ENCODE measurements at regions not wholly inside any gene's neighbourhood (a gene's known extent, or its start where the extent isn't known, plus 50 kb on each side); places are given as distances from the start of the nearest gene placed in this dataset.
"Not testable (repeated sequence)": the region's sequence is repeated elsewhere in the genome, so short reads cannot be mapped to it uniquely, and the experiment has no call there.

DNA sequence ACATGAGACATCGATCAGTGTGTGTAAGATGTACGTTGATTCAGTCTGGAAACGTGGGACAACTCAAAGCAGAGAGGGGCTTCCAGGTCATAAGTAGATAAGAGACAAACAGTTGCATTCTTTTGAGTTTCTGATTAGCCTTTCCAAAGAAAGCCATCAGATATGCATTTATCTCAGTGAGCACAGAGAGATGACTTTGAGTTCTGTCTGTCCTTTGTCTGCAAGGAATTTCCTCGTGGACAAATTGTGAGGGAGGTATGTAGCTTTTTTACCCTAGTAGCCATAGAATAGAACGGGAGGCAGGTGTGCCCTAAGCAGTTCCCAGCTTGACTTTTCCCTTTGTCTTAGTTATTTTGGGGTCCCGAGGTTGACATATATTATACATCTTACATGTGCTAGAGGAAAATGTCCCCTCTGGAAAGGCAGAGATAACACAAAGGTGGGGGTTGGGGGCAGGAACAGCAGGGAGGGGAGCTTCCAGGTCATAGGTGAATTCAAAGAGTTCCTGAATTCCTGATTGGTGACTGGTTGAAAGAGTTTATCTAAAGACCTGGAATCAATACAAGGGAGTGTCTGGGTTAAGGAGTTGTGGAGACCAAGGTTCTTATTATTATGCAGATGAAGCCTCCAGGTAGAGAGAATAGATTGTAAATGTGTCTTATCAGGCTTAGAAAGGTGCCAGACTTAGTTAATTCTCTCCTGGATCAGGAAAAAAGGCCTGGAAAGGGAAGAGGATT is 237.0 kb downstream of the NFATC2 start:
- no peak for DNase-seq

DNA sequence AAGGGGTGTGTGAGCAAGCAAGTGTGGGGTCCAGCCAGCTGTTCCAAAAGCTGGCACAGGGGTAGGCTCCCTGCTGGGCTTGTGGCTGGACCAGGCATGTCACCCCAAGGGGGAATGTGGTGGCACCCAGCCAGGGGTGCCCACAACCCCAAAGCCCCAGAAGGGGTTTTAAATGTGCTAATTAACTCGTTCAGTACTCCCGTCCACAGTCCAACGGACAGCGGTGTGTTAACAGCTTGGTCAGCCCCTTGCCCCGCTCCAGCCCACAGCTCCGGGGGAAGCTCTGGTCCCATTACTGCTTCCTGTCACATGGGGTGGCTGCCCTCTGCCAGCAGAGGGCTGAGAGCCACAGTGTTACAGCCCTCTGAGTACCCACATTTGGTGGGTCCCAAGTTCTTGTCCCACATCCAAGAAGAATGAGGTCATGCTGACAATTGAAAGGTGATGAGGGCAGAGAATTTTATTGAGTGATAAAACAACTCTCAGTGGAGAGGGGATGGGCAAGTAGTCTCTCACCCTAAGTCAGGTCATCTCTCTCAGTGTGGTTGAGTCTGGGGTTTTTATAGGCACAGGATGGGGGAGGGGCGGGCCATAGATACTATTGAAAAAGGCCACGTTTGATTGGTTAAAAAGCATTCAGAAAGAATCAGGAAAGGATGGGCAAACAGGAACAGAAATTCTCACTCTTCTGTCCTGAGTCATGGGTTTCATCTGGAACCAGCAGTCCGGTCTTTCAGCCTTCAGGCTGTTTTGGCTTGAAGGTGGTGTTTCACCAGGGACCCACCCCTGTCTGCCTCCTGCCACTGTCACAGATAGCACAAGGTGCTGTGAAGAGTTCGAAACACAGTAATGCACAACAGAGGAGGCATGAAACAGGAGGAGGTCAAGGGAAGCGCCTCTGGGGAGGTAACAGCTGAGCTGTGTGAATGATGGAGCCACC is 238.5 kb downstream of the NFATC2 start:
- no peak for DNase-seq

DNA sequence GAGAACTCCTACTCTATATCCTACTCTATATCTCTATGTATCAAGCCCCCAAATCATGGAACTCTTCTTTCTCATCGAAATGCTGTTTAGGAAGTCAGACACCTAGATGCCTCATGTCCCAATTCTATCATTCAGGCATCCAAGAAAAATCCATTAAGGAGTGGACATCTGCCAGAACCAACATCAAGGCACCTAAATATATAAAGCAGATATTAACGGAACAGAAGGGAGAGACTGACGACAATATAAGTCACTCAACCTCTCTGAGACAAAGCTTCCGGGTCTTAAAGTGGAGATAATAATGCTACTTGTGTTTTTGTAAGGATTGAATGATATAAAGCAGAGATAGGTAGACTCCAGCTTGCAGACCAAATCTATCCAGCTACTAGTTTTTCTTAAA is 241.5 kb downstream of the NFATC2 start:
- DNase-seq = no peak

DNA sequence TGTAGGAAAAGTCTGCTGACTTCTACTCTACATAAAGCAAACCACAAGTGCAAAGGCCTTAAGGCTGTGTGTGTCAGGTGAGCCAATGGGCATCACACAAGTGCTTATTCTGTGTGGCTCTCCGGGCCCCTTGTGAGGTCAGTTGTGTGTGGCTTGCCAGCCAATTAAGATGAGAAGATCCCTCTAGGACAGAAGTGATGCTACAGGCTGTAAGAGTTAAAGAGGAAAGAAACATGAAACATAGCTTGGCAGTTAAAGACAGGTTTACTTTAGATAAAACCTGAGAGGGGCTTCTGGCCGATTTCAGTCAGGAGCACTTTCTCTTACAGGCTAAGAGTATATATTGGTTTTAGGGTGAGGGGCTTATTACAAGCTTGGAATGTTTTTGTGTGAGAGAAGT is 242.4 kb downstream of the NFATC2 start:
- DNase-seq = no peak

DNA sequence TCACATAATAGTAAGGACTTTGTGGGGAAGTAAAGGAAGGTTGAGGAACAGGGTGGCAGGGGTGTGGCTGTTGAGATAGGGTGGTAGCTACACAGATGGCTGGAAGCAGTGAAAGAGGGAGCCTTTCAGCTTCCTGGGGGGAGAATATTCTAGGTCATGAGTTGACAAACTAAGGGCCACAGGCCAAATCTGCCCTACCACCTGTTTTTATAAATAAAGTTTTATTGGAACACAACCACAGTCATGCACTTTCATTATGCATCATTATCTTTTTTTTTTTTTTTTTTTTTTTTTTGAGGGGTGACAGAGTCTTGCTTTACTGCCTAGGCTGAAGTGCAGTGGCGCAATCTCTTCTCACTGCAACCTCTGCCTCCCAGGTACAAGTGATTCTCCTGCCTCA is 243.1 kb downstream of the NFATC2 start:
- DNase-seq = no peak

DNA sequence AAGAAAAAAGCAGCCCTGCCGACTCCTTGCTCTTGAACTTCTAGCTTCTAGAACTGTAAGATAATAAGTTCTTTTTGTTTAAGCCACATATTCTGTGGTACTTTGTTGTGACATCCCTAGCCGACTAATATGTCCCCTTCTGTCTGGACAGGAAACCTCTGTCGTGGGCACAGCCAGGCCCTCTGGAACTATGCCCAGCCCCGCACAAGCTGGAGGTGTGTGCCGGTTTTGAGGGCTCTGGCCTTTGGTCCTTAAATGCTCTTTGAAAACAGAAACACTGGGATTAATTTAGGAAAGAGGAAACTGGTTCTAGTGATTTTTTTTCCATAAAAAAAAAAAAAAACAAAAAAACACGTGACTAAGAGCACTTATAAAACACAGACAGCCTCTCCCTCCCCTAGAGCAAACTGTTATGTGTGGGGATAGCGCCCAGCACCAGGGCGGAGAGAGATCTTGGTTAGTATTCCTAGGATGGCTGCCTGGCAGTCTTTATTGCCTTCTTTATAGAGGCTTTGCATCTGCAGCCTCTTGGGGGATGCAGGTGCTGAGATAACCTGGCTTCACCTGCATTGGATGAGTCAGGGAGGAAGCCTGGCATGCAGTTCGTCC is 244.3 kb downstream of the NFATC2 start:
- no peak for DNase-seq

DNA sequence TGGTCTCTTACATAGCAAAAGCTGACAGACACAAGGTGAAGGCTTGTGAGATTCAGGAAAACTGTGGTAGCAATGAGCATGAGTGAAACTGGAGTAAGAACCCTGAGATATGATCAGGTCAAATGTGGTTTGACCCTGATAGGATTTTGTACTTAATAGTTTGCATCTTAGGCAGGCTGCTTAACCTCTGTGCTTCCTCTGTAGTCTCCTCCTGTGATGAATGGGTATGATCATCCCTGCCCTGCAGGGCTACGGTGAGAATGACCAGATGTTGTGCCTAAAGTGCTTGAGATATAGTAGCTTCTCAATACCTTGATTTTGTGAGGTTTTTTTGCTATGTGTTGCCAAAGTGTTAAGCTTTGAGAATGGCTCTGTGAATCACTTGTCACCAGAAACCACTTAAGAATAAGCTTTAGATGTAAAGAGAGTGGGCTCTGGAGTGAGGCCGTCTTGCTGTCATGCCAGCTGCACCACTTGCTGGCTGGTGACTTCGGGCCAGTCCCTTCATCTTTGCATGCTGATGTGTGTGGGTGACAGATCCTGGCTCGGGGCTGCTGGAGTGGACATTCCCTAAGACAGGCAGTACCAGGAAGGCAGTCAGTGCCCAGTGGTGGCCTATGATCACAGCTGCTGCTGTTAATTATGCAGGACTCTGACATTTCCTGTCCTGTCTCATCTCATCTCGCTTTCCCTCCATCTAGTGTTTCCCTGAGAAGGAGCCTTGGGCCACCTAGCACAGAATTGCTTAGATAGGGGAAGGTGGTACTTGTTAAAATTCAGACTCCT is 254.7 kb downstream of the NFATC2 start:
- no peak for DNase-seq

DNA sequence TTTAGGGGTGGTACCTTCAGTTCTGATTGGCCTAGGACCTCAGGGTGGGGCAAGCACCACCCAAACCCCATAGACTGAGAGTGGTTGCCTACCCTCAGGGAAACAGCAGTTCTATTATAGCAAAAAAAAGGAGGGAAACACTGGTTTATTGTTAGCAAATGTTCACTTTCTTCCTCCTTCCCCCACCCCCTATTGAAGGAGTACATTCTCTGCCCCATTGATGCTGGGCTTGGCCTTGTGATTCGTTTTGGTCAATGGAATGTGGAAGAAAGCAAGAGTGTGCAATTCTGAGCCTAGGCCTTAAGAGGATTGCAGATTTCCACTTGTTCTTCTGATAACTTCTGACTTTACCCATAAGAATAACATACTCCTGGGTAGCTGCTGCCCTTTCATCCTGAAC is 255.8 kb downstream of the NFATC2 start:
- DNase-seq = no peak

DNA sequence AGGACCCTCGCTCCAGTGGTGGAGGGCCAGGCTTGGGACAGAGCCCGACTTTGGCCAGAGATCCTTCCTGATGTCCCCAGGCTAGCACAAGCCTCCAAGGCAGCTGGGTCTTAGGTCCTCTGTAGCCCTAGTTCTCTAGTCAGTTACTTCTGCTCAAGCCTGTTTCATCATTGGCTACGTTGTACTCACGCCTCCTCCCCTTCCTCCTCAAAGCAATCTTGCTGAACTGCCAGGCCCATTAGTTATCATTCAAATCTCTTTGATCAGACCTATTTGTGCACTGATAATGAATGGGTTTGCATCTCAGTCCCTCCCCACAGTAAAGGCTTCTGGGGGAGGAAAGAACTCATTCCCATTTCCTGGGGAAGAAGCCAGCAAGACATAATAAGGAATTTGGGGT is 256.8 kb downstream of the NFATC2 start:
- no peak for DNase-seq

DNA sequence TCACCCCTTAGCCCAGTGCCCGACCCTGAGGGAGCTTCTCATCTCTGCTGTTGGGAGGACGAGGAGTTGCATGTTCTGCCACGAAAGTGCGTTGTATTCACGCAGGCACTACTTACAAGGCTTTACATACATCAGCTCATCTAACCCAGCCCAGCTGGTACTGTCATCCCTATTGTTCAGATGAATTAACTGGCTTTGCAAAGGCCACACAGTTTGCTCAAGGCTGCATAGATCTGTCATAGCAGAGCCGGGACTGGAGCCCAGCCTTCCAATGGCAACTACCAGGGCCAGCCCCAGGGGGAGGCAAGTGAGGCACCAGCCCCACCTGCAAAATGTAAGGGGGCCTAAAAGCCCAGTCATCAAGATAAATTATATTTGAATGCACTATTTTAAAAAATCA is 257.6 kb downstream of the NFATC2 start:
- no peak for DNase-seq

DNA sequence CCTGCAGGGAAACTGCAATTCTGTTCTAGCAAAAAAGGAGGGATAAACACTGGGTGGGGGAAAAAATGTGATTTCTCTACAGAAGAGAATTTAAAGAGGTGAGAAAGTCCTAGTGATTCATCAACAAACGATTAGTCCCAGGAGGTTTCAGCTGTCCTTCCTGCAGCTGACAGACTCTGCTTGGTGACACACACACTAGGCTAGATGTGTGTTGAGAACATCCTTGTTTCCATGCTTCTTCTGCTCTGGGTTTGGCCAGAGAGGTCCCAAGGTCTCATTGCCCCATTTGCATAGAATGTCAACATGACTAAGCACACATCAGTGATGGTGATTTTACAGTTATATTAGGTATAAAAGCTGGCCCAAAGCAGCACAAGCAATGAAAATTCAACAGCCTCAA is 258.3 kb downstream of the NFATC2 start:
- DNase-seq = no peak

DNA sequence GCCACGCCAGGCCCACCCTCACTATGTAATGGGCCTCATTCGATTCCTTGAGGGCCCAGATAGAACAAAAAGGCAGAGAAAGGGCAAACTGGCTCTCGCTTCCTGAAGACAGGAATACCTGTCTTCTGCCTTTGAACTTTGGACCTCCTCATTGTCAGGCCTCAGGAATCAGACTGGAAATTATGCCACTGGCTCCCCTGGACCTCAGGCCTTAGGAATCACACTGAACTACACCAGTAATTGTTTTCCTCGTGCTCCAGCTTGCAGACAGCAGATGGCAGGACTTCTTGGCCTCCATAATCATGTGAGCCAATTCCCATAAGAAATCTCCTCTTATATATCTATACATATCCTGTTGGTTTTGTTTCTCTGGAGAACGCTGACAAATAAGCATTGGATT is 258.6 kb upstream of the KCNG1 start:
- no peak for DNase-seq

DNA sequence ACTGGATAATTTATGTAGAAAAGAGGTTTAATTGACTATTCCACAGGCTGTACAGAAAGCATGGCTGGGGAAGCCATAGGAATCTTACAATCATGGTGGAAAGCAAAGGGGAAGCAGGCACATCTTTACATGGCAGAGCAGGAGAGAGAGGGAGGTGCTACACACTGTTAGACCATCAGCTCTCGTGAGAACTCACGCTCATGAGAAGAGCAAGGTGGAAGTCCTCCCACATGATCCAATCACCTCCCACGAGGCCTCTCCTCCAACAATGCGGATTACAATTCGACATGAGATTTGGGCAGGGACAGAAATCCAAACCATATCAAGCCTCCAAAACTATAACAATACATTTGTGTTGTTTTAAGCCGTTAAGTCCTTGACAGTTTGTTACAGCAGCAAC is 257.1 kb upstream of the KCNG1 start:
- DNase-seq = no peak

DNA sequence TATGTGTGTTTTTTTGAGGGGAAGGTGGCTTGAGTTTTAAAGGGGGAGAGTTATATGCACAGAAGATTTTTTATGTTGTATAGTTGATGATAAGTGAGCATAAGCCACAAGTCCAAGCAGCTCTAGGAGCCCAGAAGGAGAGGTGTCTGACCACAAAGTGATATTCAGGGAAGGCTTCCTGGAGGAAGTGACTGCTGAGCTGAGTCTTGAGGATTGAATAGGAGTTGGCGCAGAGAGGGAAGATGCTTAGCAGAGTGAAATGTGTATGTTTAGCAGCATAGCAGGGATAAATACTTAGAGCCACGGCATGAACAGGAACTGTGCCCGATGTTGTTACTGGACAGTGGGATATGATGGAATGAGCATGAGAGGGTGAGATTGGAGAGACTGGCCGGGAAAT is 255.1 kb upstream of the KCNG1 start:
- DNase-seq = no peak

DNA sequence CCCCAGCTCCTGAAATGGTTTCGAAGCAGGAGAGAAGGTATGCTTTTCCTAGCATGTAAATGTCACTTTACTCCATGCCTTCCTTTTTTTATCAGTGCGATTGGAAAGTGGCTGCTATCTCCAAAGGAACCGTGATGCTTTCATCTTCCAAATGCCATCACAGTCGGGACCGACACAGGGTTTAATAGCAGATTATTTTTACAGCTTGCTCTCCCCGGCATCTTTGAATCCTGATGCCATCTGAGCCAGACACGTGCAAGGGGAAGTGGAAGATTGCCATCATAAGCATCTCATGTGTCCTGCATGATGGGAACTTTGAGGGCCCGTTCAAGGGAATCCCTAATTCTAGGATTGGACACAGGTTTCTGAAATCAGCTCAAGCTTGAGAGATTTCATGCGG is 253.4 kb upstream of the KCNG1 start:
- no peak for DNase-seq

DNA sequence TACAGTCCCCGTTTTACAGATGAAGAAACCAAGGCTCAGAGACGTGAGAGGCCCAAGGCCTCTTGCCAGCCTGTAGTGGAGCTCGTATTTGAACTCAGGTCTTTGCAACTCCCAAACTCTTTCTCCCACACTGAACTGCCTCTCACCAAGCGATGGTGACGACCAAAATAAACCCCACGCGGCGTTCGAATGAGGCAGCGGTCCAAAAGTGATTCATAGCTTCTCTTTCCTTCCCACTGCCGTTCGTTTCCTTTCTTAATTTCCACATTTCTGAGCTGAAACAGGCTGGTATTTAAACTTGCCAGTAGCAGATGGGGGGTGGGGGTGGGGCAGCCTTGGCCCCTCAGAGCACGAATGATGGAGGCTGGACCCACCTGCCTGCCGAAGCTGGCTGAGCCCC is 252.9 kb upstream of the KCNG1 start:
- DNase-seq = no peak

DNA sequence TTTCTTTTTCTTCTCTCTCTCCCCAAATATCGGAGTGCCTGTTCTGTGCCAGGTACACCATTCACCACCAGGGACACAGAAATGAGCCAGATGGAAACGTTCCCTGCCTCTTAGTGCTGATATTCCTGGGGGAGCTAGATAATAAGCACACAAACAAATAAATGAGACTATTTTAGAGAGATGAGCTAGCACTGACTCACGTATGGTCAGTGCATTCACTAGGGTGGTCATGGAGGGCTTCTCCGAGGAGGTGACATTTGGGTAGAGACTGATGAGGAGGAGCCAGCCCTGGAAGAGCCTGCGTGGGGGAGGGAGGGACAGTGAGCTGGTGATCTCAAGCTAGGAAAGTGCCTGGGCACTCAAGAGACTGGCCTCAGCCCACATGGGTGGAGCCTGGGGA is 252.3 kb upstream of the KCNG1 start:
- no peak for DNase-seq

DNA sequence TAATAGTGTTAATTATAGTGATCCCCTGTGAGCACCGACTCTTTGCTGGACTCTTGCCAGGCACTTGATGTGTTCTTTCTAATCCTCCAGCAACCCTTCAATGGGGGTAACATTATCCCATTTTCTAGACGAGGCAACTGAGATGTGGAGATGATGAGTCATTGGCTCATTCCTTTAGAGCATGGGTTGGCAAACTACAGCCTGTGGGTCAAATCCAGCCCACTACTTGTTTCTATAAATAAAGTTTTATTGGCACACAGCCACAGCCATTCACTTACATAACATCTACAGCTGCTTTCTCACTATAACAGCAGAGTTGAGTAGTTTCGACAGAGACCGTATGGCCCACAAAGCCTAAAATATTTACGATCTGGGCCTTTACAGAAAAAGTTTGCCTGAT is 249.5 kb upstream of the KCNG1 start:
- DNase-seq = no peak

DNA sequence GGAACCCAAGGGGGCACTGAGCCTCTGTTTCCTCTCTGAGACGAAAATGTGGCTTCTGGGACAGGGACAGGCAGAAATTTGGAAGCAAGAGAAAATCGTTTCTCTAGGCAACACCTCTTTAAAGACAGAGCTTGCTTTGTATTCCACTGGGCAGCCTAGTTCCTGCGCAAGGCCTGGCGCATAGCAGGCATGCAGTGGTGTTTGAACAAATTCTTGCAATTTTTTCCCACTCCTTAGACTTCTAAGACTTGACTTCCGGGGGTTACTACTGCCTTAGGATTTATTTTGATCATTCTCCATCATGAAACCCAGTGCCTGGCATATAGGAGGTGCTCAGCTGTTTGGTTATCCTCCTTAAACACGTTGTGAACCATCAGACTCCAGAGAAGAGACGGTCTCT is 249.0 kb upstream of the KCNG1 start:
- no peak for DNase-seq

DNA sequence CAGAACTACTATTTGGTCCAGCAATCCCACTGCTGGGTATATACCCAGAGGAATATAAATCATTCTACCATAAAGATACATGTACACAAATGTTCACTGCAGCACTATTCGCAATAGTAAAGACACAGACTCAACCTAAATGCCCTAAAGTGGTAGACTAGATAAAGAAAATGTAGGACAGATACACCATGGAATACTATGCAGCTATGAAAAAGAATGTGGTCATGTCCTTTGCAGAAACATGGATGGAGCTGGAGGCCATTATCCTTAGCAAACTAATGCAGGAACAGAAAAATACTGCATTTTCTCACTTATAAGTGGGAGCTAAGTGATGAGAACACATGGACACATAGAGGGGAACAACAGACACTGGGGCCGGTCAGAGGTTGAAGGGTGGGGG is 248.4 kb upstream of the KCNG1 start:
- not testable (repeated sequence) for DNase-seq

DNA sequence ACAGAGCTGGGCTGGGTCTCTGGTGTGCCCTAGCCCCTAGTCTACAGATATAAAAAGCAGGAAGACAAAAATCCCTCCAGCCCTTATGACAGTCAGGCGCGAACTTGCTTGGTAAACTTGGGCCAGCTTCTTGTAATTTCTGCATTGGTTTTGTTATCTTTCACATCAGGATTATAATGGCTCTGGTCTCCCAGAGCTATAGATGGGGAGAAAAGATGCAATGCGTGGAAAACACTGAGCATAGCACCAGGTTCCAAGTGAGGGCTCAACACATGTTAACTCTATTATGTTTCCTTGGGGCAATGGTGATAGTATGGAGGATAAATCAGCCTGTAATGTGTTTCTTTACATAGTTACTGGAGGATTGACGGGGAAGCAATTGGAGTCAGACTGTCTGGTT is 246.8 kb upstream of the KCNG1 start:
- no peak for DNase-seq

DNA sequence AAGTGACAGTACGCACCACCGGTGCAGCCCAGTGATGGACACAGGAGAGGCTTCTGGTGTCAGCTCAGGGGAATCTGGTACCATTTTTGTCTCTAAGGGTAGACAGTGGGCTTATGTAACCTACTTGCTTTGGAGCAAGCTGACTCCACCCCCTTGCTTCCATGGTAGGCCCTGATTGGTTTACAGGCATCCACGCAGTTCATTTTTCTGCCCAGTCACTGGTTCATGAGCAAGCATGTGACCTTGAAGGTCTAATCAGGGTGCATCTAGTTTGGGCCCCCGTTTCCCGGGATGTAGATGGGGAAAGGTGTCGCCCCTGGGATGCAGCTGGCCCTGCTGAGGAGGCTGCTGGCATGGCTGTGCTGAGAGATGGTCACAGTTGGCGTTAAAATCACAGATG is 244.8 kb upstream of the KCNG1 start:
- no peak for DNase-seq

DNA sequence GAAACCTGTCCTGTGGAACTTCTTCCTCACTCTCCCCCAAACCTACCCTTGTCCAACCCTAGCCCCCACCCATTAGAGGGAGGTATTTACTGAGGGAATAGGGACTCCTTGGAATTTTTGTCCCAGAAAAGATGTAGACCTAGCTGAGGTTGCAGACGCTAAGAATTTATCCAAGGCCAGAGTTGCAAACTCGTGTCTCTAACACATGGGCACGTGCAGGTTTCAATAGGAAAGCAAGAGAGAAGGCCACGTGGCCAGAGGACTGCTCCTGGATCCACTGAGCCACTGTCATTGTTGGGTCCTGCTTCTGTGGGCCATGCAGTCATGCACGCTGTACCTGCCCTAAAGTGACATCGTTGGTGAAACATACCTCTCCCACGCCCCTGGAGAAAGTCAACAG is 243.4 kb upstream of the KCNG1 start:
- no peak for DNase-seq

Data from CD4-positive, alpha-beta T cell treated with Interferon gamma for 1 hour (primary cell).